ENCODE measurements at regions not wholly inside any gene's neighbourhood (a gene's known extent, or its start where the extent isn't known, plus 50 kb on each side); places are given as distances from the start of the nearest gene placed in this dataset.

DNA sequence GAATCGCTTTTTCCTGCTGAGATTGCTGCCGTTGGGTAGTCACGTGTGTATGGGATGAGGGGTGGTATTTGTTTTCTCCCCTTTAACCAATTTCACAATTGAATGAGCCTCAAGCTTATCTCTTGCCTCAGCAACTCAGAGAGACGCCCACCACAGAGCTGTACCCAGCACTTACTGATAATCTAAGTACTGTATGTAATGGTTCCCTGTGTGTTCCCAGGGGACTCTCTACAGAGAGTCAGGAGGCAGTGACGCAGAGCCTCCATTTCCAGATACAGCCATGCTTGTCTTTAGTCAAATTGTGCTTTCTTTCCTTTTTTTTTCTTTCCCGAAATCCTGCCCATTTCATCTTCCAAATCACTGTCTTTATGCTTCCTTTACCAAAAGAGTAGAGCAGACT, 1102.1 kb upstream of the KLHL29 start:
- CTCF ChIA-PET: no interaction called here
- DNase-seq (ENCODE audit: extremely low spot score): no peak
- POLR2A ChIA-PET: no interaction called here
- TF ChIP-seq CTBP1 (IDR thresholded peaks at IDR 0.05; ENCODE audit: borderline replicate concordance) (no peak), ZNF384 (IDR thresholded peaks at IDR 0.05) (no peak), BHLHE40 (IDR thresholded peaks at IDR 0.05; ENCODE audit: borderline replicate concordance) (no peak), HDGF (IDR thresholded peaks at IDR 0.05; ENCODE audit: borderline replicate concordance) (no peak), SP1 (IDR thresholded peaks at IDR 0.05) (no peak), LEF1 (IDR thresholded peaks at IDR 0.05; ENCODE audit: borderline replicate concordance) (no peak), NFRKB (IDR thresholded peaks at IDR 0.05) (no peak), TARDBP (IDR thresholded peaks at IDR 0.05) (no peak), SUZ12 (IDR thresholded peaks at IDR 0.05) (no peak), L3MBTL2 (conservative IDR thresholded peaks at IDR 0.05) (no peak), FOXA1 (IDR thresholded peaks at IDR 0.05) (no peak)
- TF ChIP-seq, protein P1, sequence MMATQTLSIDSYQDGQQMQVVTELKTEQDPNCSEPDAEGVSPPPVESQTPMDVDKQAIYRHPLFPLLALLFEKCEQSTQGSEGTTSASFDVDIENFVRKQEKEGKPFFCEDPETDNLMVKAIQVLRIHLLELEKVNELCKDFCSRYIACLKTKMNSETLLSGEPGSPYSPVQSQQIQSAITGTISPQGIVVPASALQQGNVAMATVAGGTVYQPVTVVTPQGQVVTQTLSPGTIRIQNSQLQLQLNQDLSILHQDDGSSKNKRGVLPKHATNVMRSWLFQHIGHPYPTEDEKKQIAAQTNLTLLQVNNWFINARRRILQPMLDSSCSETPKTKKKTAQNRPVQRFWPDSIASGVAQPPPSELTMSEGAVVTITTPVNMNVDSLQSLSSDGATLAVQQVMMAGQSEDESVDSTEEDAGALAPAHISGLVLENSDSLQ (IDR thresholded peaks at IDR 0.05): no peak

DNA sequence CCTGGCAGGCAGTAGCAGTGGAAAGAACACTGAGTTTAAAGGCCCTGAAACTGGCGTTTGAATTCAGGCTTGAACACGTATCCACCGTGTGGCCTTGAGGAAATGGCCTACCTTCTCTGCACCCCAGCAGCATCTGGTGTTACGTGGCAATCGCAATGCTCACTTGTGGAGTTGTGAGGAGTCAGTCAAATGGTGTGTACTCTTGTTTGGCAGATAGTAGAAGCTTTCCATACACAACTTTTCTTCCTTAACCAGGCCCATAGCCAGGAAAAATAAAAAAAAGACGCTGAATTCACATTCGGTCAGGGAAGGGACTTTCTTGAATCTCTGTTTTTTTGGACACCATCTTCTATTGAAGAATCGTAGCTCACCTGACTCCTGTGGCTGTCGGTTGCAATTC, 1101.5 kb upstream of the KLHL29 start:
- no peak for TF ChIP-seq BHLHE40 (IDR thresholded peaks at IDR 0.05; ENCODE audit: borderline replicate concordance)
- TF ChIP-seq, protein P1 (IDR thresholded peaks at IDR 0.05): no peak
- CTCF ChIA-PET: no interaction called here
- POLR2A ChIA-PET: no interaction called here
- no peak for DNase-seq (ENCODE audit: extremely low spot score)

DNA sequence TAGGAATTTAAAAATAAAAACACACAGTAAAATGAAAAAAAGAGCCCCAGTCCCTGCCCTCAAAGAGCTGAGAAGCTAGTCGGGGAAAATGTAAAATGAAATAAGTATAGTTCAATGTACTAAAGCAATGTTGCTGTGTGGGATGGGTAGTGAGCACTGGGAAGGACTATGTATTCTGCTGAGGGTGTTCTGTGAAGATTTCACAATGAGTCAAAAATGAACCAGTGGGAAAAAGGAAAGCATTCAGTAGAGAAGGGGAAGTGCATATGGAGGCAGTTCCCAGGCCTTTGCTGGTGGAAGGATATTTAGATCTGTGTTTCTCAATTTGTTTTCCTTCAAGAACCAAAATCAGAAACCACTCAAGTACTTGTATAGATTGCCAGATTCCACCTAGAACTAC, 1094.7 kb upstream of the KLHL29 start:
- DNase-seq (ENCODE audit: extremely low spot score): no peak
- no peak for TF ChIP-seq SUZ12 (IDR thresholded peaks at IDR 0.05)
- TF ChIP-seq L3MBTL2 (conservative IDR thresholded peaks at IDR 0.05): no peak
- no peak for TF ChIP-seq FOXK2 (IDR thresholded peaks at IDR 0.05)
- no peak for TF ChIP-seq ELF4 (IDR thresholded peaks at IDR 0.05)
- TF ChIP-seq FOXA1 (IDR thresholded peaks at IDR 0.05): no peak
- TF ChIP-seq BHLHE40 (IDR thresholded peaks at IDR 0.05; ENCODE audit: borderline replicate concordance): no peak
- no peak for TF ChIP-seq HDGF (IDR thresholded peaks at IDR 0.05; ENCODE audit: borderline replicate concordance)
- TF ChIP-seq NFRKB (IDR thresholded peaks at IDR 0.05): no peak
- no peak for TF ChIP-seq SP1 (IDR thresholded peaks at IDR 0.05)
- TF ChIP-seq ZNF384 (IDR thresholded peaks at IDR 0.05): no peak
- TF ChIP-seq, protein P1 (IDR thresholded peaks at IDR 0.05): no peak
- no peak for TF ChIP-seq FOXM1 (IDR thresholded peaks at IDR 0.05; ENCODE audit: borderline replicate concordance)
- TF ChIP-seq LEF1 (IDR thresholded peaks at IDR 0.05; ENCODE audit: borderline replicate concordance): no peak
- TF ChIP-seq CTBP1 (IDR thresholded peaks at IDR 0.05; ENCODE audit: borderline replicate concordance): no peak
- TF ChIP-seq TARDBP (IDR thresholded peaks at IDR 0.05): no peak
- TF ChIP-seq ARNT (IDR thresholded peaks at IDR 0.05): no peak
- CTCF ChIA-PET: no interaction called here
- POLR2A ChIA-PET: no interaction called here

DNA sequence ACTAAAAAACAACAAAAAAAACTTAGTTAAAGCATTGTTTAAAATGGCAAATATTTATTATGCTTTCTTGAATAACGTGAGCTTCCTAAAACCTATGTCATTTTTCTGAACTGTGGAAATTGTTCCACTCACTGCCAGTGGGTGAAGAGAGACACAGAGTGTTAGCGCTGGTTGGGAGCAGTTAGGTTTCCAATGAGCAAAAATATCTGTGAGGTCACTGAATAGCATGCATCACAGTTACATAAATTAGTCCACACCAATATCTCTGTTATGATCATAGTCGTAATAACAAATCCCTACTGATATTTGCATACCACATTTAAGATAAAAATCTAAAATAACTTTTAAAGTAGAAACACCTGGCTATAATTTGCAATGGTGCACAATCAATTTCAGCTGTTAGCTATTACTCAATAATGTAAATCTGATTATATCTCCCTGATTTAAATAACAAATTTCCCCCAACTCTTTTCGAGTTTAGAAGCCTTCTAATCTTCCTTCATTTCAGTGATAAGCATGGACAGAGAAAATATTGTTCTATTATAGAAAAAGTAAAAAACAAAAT, 1094.0 kb upstream of the KLHL29 start:
- no peak for DNase-seq (ENCODE audit: extremely low spot score)
- CTCF ChIA-PET: no interaction called here
- POLR2A ChIA-PET: no interaction called here
- TF ChIP-seq CTBP1 (IDR thresholded peaks at IDR 0.05; ENCODE audit: borderline replicate concordance): no peak
- no peak for TF ChIP-seq L3MBTL2 (conservative IDR thresholded peaks at IDR 0.05)
- TF ChIP-seq TARDBP (IDR thresholded peaks at IDR 0.05): no peak
- TF ChIP-seq LEF1 (IDR thresholded peaks at IDR 0.05; ENCODE audit: borderline replicate concordance): no peak
- no peak for TF ChIP-seq FOXK2 (IDR thresholded peaks at IDR 0.05)
- TF ChIP-seq FOXA1 (IDR thresholded peaks at IDR 0.05): no peak
- no peak for TF ChIP-seq HDGF (IDR thresholded peaks at IDR 0.05; ENCODE audit: borderline replicate concordance)
- no peak for TF ChIP-seq SUZ12 (IDR thresholded peaks at IDR 0.05)
- no peak for TF ChIP-seq SP1 (IDR thresholded peaks at IDR 0.05)

DNA sequence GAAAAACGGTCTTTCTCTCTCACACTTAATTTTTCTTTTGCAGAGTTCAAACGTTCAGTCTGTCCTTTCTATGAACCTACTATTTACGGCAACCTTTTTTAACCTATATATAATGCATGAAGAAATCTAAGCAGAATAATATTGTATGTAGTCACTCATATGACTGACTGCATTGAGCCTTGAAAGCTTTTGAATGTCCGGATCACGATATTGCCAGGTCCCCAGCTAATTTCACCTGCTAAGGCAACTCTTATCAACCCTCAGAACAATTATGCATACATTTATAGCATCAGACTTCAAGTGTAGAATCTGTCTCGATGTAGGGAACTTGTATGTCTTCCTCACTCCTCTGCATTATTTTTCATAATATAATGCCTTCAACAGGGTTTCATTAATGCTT, 1083.8 kb upstream of the KLHL29 start:
- TF ChIP-seq ZNF384 (IDR thresholded peaks at IDR 0.05) (no peak), BHLHE40 (IDR thresholded peaks at IDR 0.05; ENCODE audit: borderline replicate concordance) (no peak), LEF1 (IDR thresholded peaks at IDR 0.05; ENCODE audit: borderline replicate concordance) (no peak), ELF4 (IDR thresholded peaks at IDR 0.05) (no peak), TARDBP (IDR thresholded peaks at IDR 0.05) (no peak), NFRKB (IDR thresholded peaks at IDR 0.05) (no peak), L3MBTL2 (conservative IDR thresholded peaks at IDR 0.05) (no peak), CTBP1 (IDR thresholded peaks at IDR 0.05; ENCODE audit: borderline replicate concordance) (no peak), SP1 (IDR thresholded peaks at IDR 0.05) (no peak), FOXK2 (IDR thresholded peaks at IDR 0.05) (no peak)
- TF ChIP-seq, protein P1 (IDR thresholded peaks at IDR 0.05): no peak
- no peak for DNase-seq (ENCODE audit: extremely low spot score)
- POLR2A ChIA-PET: no interaction called here
- CTCF ChIA-PET: no interaction called here

DNA sequence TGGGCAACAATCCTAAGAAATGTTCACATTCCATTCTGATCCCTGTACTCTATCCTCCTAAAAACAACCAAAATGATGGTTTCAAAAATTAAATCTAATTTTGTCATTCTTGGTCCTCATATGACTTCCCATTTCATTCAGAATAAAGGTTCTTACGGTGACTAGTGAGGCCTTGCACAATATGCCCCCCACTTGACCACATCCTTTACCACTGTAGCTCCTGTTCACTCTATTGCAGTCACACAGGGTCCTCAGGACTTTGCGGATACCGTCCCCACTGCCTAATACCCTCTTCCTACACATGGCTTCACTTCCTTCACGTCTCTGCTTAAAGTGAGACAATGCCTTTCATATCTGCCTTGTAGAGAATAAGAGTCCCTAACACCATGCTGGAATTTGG, 1058.7 kb upstream of the KLHL29 start:
- CTCF ChIA-PET: no interaction called here
- no peak for DNase-seq (ENCODE audit: extremely low spot score)
- POLR2A ChIA-PET: no interaction called here
- TF ChIP-seq CTBP1 (IDR thresholded peaks at IDR 0.05; ENCODE audit: borderline replicate concordance) (no peak), TARDBP (IDR thresholded peaks at IDR 0.05) (no peak), ARNT (IDR thresholded peaks at IDR 0.05) (no peak), ZNF384 (IDR thresholded peaks at IDR 0.05) (no peak), NFRKB (IDR thresholded peaks at IDR 0.05) (no peak), SUZ12 (IDR thresholded peaks at IDR 0.05) (no peak), FOXK2 (IDR thresholded peaks at IDR 0.05) (no peak), BHLHE40 (IDR thresholded peaks at IDR 0.05; ENCODE audit: borderline replicate concordance) (no peak), FOXA1 (IDR thresholded peaks at IDR 0.05) (no peak), ELF4 (IDR thresholded peaks at IDR 0.05) (no peak), HDGF (IDR thresholded peaks at IDR 0.05; ENCODE audit: borderline replicate concordance) (no peak), FOXM1 (IDR thresholded peaks at IDR 0.05; ENCODE audit: borderline replicate concordance) (no peak), SP1 (IDR thresholded peaks at IDR 0.05) (no peak), LEF1 (IDR thresholded peaks at IDR 0.05; ENCODE audit: borderline replicate concordance) (no peak)
- TF ChIP-seq, protein P1 (IDR thresholded peaks at IDR 0.05): no peak
